SU-DHL-6 (cell line): ENCODE measurements at regions not wholly inside any gene's neighbourhood (a gene's known extent, or its start where the extent isn't known, plus 50 kb on each side); places are given as distances from the start of the nearest gene placed in this dataset.
"Not testable (repeated sequence)": the region's sequence is repeated elsewhere in the genome, so short reads cannot be mapped to it uniquely, and the experiment has no call there.

ENCODE experiments used
- H2AFZ ChIP-seq: fragments of 200-600 bp; sonication (generic); 2 replicates; pipeline ENCODE4 v1.6.1; 2014; ENCODE audit warnings: low read depth, mild to moderate bottlenecking, moderate library complexity, mixed read lengths, antibody characterized with exemption, low read length; ENCODE audit not compliant: severe bottlenecking
- H3F3A ChIP-seq: fragments of 200-600 bp; shearing (Covaris generic); 2 replicates; pipeline ENCODE4 v1.6.0; 2016; ENCODE audit warnings: antibody characterized with exemption, mild to moderate bottlenecking; ENCODE audit not compliant: insufficient read depth
- H3K27ac ChIP-seq: fragments of 200-600 bp; sonication (generic); 2 replicates; pipeline ENCODE4 v1.5.1; 2016; ENCODE audit warnings: low read depth, mild to moderate bottlenecking, low read length, moderate library complexity, mixed read lengths
- H3K27me3 ChIP-seq: fragments of 200-600 bp; sonication (generic), shearing (Covaris generic); 2 replicates; pipeline ENCODE4 v1.6.0; 2014; ENCODE audit warnings: mild to moderate bottlenecking, low read length
- H3K36me3 ChIP-seq: fragments of 200-600 bp; sonication (generic); 2 replicates; pipeline ENCODE4 v1.6.1; 2014; ENCODE audit warnings: mild to moderate bottlenecking, low read length, mixed read lengths
- H3K4me2 ChIP-seq: fragments of 300-600, 200-600 bp; shearing (Covaris generic), sonication (generic); 2 replicates; pipeline ENCODE4 v1.6.0; 2014; ENCODE audit warnings: low read length, low read depth, mild to moderate bottlenecking; ENCODE audit not compliant: poor library complexity, severe bottlenecking
- H3K4me3 ChIP-seq: fragments of 200-600 bp; sonication (generic); 2 replicates; pipeline ENCODE4 v1.5.1; 2014; ENCODE audit warnings: antibody characterized with exemption, low read length, mild to moderate bottlenecking, mixed read lengths; ENCODE audit not compliant: insufficient read depth, poor library complexity, severe bottlenecking
- H3K79me2 ChIP-seq: fragments of 200-600 bp; sonication (generic); 2 replicates; pipeline ENCODE4 v1.6.1; 2014; ENCODE audit warnings: mild to moderate bottlenecking, low read length, moderate library complexity; ENCODE audit not compliant: insufficient read depth
- H3K9ac ChIP-seq: fragments of 200-600 bp; sonication (generic); 2 replicates; pipeline ENCODE4 v1.7.0; 2014; ENCODE audit warnings: mild to moderate bottlenecking, low read length
- H3K9me2 ChIP-seq: fragments of 200-600 bp; sonication (generic); replicated peaks from 2 replicates; pipeline ENCODE4 v1.6.1; 2014; ENCODE audit warnings: low read length; ENCODE audit not compliant: insufficient read depth
- H3K9me3 ChIP-seq: fragments of 200-600 bp; sonication (generic); 2 replicates; pipeline ENCODE4 v1.6.1; 2014; ENCODE audit warnings: low read length, mixed read lengths; ENCODE audit not compliant: insufficient read depth
- H4K20me1 ChIP-seq: fragments of 200-600 bp; sonication (generic); 2 replicates; pipeline ENCODE4 v1.6.1; 2014; ENCODE audit warnings: low read depth, mild to moderate bottlenecking, antibody characterized with exemption, low read length, moderate library complexity, mixed read lengths
- CTCF ChIP-seq: fragments of 200-600 bp; sonication (generic); IDR thresholded peaks from one replicate; pipeline ENCODE4 v1.5.1; 2017; ENCODE audit warnings: antibody characterized with exemption, mild to moderate bottlenecking, low read length, moderate library complexity; ENCODE audit not compliant: insufficient read depth, poor library complexity, severe bottlenecking
- EZH2phosphoT487 ChIP-seq: fragments of 200-600 bp; sonication (generic), shearing (Covaris generic); conservative IDR thresholded peaks from 2 replicates; pipeline ENCODE4 v1.6.1; 2018; ENCODE audit warnings: mild to moderate bottlenecking, antibody characterized with exemption, low read length, moderate library complexity, mixed read lengths

GRCh38 chr11:87456499-87456898 is 418.8 kb downstream of the TMEM135 start:
- no peak overlapping the region for H3K4me2 ChIP-seq
- no peaks in the 10 kb centered on the region for H3K27me3 ChIP-seq
- no peaks in the 10 kb centered on the region for H3K36me3 ChIP-seq
- H3K27ac ChIP-seq: no peak overlapping the region
- H4K20me1 ChIP-seq: no peaks in the 10 kb centered on the region
- no peak overlapping the region for H3K9ac ChIP-seq
- H3K9me3 ChIP-seq: no peaks in the 10 kb centered on the region
- no peaks in the 10 kb centered on the region for H3K9me2 ChIP-seq
- no peaks in the 10 kb centered on the region for H3F3A ChIP-seq
- no peak overlapping the region for H2AFZ ChIP-seq
- no peaks in the 10 kb centered on the region for H3K79me2 ChIP-seq
- no peak overlapping the region for H3K4me3 ChIP-seq
- no peak for TF ChIP-seq EZH2phosphoT487
- TF ChIP-seq CTCF: no peak

- Histone ChIP-seq H3K4me3 (no peak overlapping the region), H3K9me2 (no peaks in the 10 kb centered on the region), H3K9ac (no peak overlapping the region), H3K27me3 (no peaks in the 10 kb centered on the region), H3K27ac (no peak overlapping the region), H3K79me2 (no peaks in the 10 kb centered on the region), H3K36me3 (no peaks in the 10 kb centered on the region), H3K9me3 (no peaks in the 10 kb centered on the region), H2AFZ (no peak overlapping the region), H3K4me2 (no peak overlapping the region), H4K20me1 (no peaks in the 10 kb centered on the region), H3F3A (no peaks in the 10 kb centered on the region)
- no peak for TF ChIP-seq EZH2phosphoT487
- no peak for TF ChIP-seq CTCF
Measured at GRCh38 chr11:87455180-87455579, 417.4 kb downstream of the TMEM135 start.

- H4K20me1 ChIP-seq: no peaks in the 10 kb centered on the region
- no peaks in the 10 kb centered on the region for H3K79me2 ChIP-seq
- no peaks in the 10 kb centered on the region for H3K9me3 ChIP-seq
- H3K4me2 ChIP-seq: no peak overlapping the region
- no peak for TF ChIP-seq EZH2phosphoT487
- H3K4me3 ChIP-seq: no peak overlapping the region
- no peaks in the 10 kb centered on the region for H3K9me2 ChIP-seq
- no peak overlapping the region for H3K9ac ChIP-seq
- no peak overlapping the region for H2AFZ ChIP-seq
- no peaks in the 10 kb centered on the region for H3K27me3 ChIP-seq
- H3K36me3 ChIP-seq: no peaks in the 10 kb centered on the region
- no peak overlapping the region for H3K27ac ChIP-seq
- no peaks in the 10 kb centered on the region for H3F3A ChIP-seq
Measured at GRCh38 chr11:87454241-87454640, 416.5 kb downstream of the TMEM135 start.

- H3K27me3 ChIP-seq: no peaks in the 10 kb centered on the region
- H3K9ac ChIP-seq: no peak overlapping the region
- no peaks in the 10 kb centered on the region for H3K79me2 ChIP-seq
- no peaks in the 10 kb centered on the region for H3K36me3 ChIP-seq
- TF ChIP-seq EZH2phosphoT487: no peak
- H3K4me3 ChIP-seq: no peak overlapping the region
- H3K4me2 ChIP-seq: no peak overlapping the region
- H3K9me3 ChIP-seq: no peaks in the 10 kb centered on the region
- no peaks in the 10 kb centered on the region for H3F3A ChIP-seq
- no peaks in the 10 kb centered on the region for H3K9me2 ChIP-seq
- no peak overlapping the region for H3K27ac ChIP-seq
- H4K20me1 ChIP-seq: no peaks in the 10 kb centered on the region
- H2AFZ ChIP-seq: no peak overlapping the region
Measured at GRCh38 chr11:87453531-87454089, 415.9 kb downstream of the TMEM135 start.

GRCh38 chr11:87452025-87452424 is 414.3 kb downstream of the TMEM135 start:
- not testable (repeated sequence) for H3K9ac ChIP-seq, H3K9me2 ChIP-seq, H3K27ac ChIP-seq, H3K27me3 ChIP-seq, H4K20me1 ChIP-seq, H2AFZ ChIP-seq, H3F3A ChIP-seq, H3K4me2 ChIP-seq, H3K4me3 ChIP-seq, H3K9me3 ChIP-seq, H3K36me3 ChIP-seq, H3K79me2 ChIP-seq
